B cell (primary cell): ENCODE measurements at regions not wholly inside any gene's neighbourhood (a gene's known extent, or its start where the extent isn't known, plus 50 kb on each side); places are given as distances from the start of the nearest gene placed in this dataset.
"Not testable (repeated sequence)": the region's sequence is repeated elsewhere in the genome, so short reads cannot be mapped to it uniquely, and the experiment has no call there.

Experiments used
- ATAC-seq: fragments of 200-7000 bp; cut with Tn5 transposase; one replicate; pipeline ENCODE4 v1.10.0; 2021; ENCODE audit warnings: low read depth, mild to moderate bottlenecking, moderate number of reproducible peaks, moderate library complexity
- CTCF ChIA-PET: fragments of 350-600 bp; sonication (Branson Sonifier 250); formaldehyde crosslinking; loops from one replicate; lab custom pipeline; 2021; ENCODE audit warnings: antibody characterized with exemption, inconsistent platforms; lab: Charles Lee
- POLR2A ChIA-PET: fragments of 350-600 bp; sonication (Branson Sonifier 250); formaldehyde crosslinking; loops from one replicate; lab custom pipeline; 2021; ENCODE audit warnings: antibody characterized with exemption; lab: Charles Lee
- DNase-seq: peaks from one replicate; pipeline ENCODE4 v3.0.0; 2013
- H2AFZ ChIP-seq: 2 replicates; pipeline ENCODE4 v1.6.1; 2012; ENCODE audit warnings: mild to moderate bottlenecking, low read depth, low read length; ENCODE audit not compliant: insufficient read depth, poor library complexity, severe bottlenecking
- H3K27ac ChIP-seq, 2 donors: 1 replicate in 1 of 2; 2 replicates in 1 of 2; pipeline ENCODE4 v1.5.1; 2012 to 2013; ENCODE audit warnings: low read length in 2 of 2, mild to moderate bottlenecking in 2 of 2, moderate library complexity in 1 of 2
- H3K27me3 ChIP-seq, 4 experiments: fragments of 200-600 bp in 1 of 4; sonication (generic) in 1 of 4; replicated peaks in 1 of 4; 1 replicate in 2 of 4; 2 replicates in 2 of 4; pipeline versions ENCODE4 v1.6.1 to v1.7.0; 2013 to 2016; ENCODE audit warnings: low read length in 3 of 4, mild to moderate bottlenecking in 2 of 4, mixed read lengths in 1 of 4, moderate library complexity in 1 of 4; ENCODE audit not compliant: insufficient read depth in 4 of 4, control insufficient read depth in 3 of 4; ENCODE audit errors: control extremely low read depth in 1 of 4
- H3K36me3 ChIP-seq, 2 experiments: replicated peaks in 1 of 2; 1 replicate in 1 of 2; 2 replicates in 1 of 2; pipeline versions ENCODE4 v1.6.1 to v1.7.1; 2013; ENCODE audit warnings: low read length in 1 of 2; ENCODE audit not compliant: insufficient read depth in 2 of 2, control insufficient read depth in 1 of 2; ENCODE audit errors: control extremely low read depth in 1 of 2, extremely low read depth in 1 of 2
- H3K4me1 ChIP-seq, 2 donors: fragments of 200-600 bp in 1 of 2; sonication (generic) in 1 of 2; 1 replicate in 1 of 2; 2 replicates in 1 of 2; pipeline versions ENCODE4 v1.5.1 to v1.6.1; 2013 to 2017; ENCODE audit warnings: low read length in 2 of 2; ENCODE audit not compliant: control insufficient read depth in 2 of 2, insufficient read depth in 2 of 2
- H3K4me2 ChIP-seq: replicated peaks from 2 replicates; pipeline ENCODE3; 2012; ENCODE audit warnings: mild to moderate bottlenecking, low read depth, low read length; ENCODE audit not compliant: poor library complexity, severe bottlenecking
- H3K4me3 ChIP-seq, 5 experiments: fragments of 200-600 bp in 1 of 5; sonication (generic) in 1 of 5; 1 replicate in 3 of 5; 2 replicates in 2 of 5; pipeline versions ENCODE4 v1.5.1 to v1.7.0; 2011 to 2016; ENCODE audit warnings: low read length in 4 of 5, mild to moderate bottlenecking in 4 of 5, low read depth in 2 of 5, control low read depth in 1 of 5, moderate library complexity in 1 of 5; ENCODE audit not compliant: insufficient read depth in 1 of 5; ENCODE audit errors: control extremely low read depth in 1 of 5, extremely low read depth in 1 of 5
- H3K79me2 ChIP-seq: fragments of 200-600 bp; sonication (generic); one replicate; pipeline ENCODE4 v1.6.0; 2016; ENCODE audit warnings: low read length; ENCODE audit not compliant: control insufficient read depth, insufficient read depth
- H3K9ac ChIP-seq: fragments of 200-600 bp; sonication (generic); 2 replicates; pipeline ENCODE4 v1.6.1; 2017; ENCODE audit warnings: mild to moderate bottlenecking, low read length, moderate library complexity
- H3K9me3 ChIP-seq, 3 donors: one replicate each; pipeline versions ENCODE4 v1.6.1 to v1.7.1; 2013; ENCODE audit warnings: low read length in 2 of 3; ENCODE audit not compliant: control insufficient read depth in 2 of 3, insufficient read depth in 1 of 3; ENCODE audit errors: control extremely low read depth in 1 of 3
- H4K20me1 ChIP-seq: 2 replicates; pipeline ENCODE4 v1.6.0; 2012; ENCODE audit warnings: mild to moderate bottlenecking, low read length; ENCODE audit not compliant: insufficient read depth, control insufficient read depth, poor library complexity, severe bottlenecking
- H3K27ac Mint-ChIP-seq: one replicate; pipeline ENCODE4 v1.8.0; 2021; ENCODE audit warnings: mixed read lengths
- H3K27me3 Mint-ChIP-seq: one replicate; pipeline ENCODE4 v1.8.0; 2021; ENCODE audit warnings: mixed read lengths
- H3K4me1 Mint-ChIP-seq: one replicate; pipeline ENCODE4 v1.8.0; 2021; ENCODE audit warnings: mixed read lengths
- H3K4me3 Mint-ChIP-seq: one replicate; pipeline ENCODE4 v1.8.0; 2021; ENCODE audit warnings: mixed read lengths
- H3K9me3 Mint-ChIP-seq: one replicate; pipeline ENCODE4 v1.8.0; 2022; ENCODE audit warnings: mixed read lengths; ENCODE audit not compliant: insufficient read depth
- EZH2 ChIP-seq: IDR thresholded peaks from 2 replicates; pipeline ENCODE4 v1.6.1; 2012; ENCODE audit warnings: borderline replicate concordance, low read depth, mild to moderate bottlenecking, moderate library complexity, low read length; ENCODE audit not compliant: insufficient read depth, poor library complexity, severe bottlenecking
- WGBS: methylation state at CpG from one replicate; pipeline ENCODE4 v1.1.5; 2013; ENCODE audit warnings: missing lambda C conversion rate; ENCODE audit not compliant: insufficient coverage; 5-methylcytosine and 5-hydroxymethylcytosine counted together
- intact Hi-C: fragments of 100-400 bp; cut with micrococcal nuclease; formaldehyde crosslinking; loops from one replicate; pipeline ENCODE4 v1.10.0; 2022
- TF ChIP-seq, protein P1 (sequence below): fragments of 200-600 bp; IDR thresholded peaks from one replicate; pipeline ENCODE4 v1.8.0; 2022; ENCODE audit warnings: antibody characterized with exemption, mild to moderate bottlenecking

GRCh38 chr2:5618271-5618670 lies 73.9 kb upstream of the SOX11 start:
- no peak for TF ChIP-seq EZH2
- TF ChIP-seq, protein P1, sequence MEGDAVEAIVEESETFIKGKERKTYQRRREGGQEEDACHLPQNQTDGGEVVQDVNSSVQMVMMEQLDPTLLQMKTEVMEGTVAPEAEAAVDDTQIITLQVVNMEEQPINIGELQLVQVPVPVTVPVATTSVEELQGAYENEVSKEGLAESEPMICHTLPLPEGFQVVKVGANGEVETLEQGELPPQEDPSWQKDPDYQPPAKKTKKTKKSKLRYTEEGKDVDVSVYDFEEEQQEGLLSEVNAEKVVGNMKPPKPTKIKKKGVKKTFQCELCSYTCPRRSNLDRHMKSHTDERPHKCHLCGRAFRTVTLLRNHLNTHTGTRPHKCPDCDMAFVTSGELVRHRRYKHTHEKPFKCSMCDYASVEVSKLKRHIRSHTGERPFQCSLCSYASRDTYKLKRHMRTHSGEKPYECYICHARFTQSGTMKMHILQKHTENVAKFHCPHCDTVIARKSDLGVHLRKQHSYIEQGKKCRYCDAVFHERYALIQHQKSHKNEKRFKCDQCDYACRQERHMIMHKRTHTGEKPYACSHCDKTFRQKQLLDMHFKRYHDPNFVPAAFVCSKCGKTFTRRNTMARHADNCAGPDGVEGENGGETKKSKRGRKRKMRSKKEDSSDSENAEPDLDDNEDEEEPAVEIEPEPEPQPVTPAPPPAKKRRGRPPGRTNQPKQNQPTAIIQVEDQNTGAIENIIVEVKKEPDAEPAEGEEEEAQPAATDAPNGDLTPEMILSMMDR: no peak
- H2AFZ ChIP-seq: no peak overlapping the region
- no peak overlapping the region for H3K27ac Mint-ChIP-seq
- no peak overlapping the region for H3K4me2 ChIP-seq
- no peak overlapping the region for H3K4me3 ChIP-seq
- H3K79me2 ChIP-seq: no peaks in the 10 kb centered on the region
- intact Hi-C loops: no loop called here
- POLR2A ChIA-PET: no interaction called here
- DNase-seq (no peak), ATAC-seq (no peak)
- H3K9me3 ChIP-seq: peaks cover 0 to 5% (median 0%) of the 10 kb centered on the region in 3 donors
- CTCF ChIA-PET: no interaction called here
- no peaks in the 10 kb centered on the region for H3K36me3 ChIP-seq
- no peaks in the 10 kb centered on the region for H3K9me3 Mint-ChIP-seq
- no peaks in the 10 kb centered on the region for H4K20me1 ChIP-seq
- no CpG with 5 or more reads among the region's 4 CpGs for WGBS
- H3K27me3 Mint-ChIP-seq: no peaks in the 10 kb centered on the region
- H3K4me3 Mint-ChIP-seq: no peak overlapping the region
- no peaks in the 10 kb centered on the region for H3K27me3 ChIP-seq
- H3K9ac ChIP-seq: no peak overlapping the region
- no peaks in the 10 kb centered on the region for H3K4me1 ChIP-seq
- no peak overlapping the region for H3K27ac ChIP-seq
- H3K4me1 Mint-ChIP-seq: no peaks in the 10 kb centered on the region

DNA sequence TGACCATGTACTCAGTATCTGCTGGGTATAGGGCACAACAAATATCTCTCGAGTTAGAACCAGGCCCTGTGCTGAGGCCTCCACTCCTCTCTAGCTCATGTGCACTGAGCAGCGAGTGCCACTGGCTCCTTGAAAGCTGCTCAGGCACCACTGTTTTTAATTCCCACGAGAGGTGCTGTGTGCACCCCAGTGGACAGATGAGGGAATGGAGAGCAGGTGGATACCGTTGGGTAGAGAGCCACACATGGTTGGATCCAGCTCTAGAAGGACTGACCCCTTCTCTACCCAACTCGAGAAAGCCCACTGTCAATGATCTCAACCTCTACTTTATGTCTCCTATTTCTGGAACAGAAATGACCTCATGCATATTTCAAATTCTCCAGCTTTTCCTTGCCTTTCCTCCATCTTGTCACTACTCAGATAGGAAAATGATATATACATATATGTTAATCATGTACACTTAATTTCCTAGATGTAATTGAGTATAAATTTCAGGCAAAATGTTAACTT lies 66.6 kb upstream of the SOX11 start:
- POLR2A ChIA-PET, H3K9ac ChIP-seq, ATAC-seq, H3K9me3 Mint-ChIP-seq, H3K79me2 ChIP-seq, H3K4me1 Mint-ChIP-seq, H3K4me2 ChIP-seq, CTCF ChIA-PET, H4K20me1 ChIP-seq, H3K27me3 Mint-ChIP-seq, H3K27ac Mint-ChIP-seq, H2AFZ ChIP-seq, H3K36me3 ChIP-seq, H3K27me3 ChIP-seq, H3K4me1 ChIP-seq, H3K9me3 ChIP-seq, H3K4me3 Mint-ChIP-seq, H3K27ac ChIP-seq, intact Hi-C loops, DNase-seq, H3K4me3 ChIP-seq: not testable (repeated sequence)
- WGBS: 100% methylated on average over 1 of the region's 5 CpGs

DNA sequence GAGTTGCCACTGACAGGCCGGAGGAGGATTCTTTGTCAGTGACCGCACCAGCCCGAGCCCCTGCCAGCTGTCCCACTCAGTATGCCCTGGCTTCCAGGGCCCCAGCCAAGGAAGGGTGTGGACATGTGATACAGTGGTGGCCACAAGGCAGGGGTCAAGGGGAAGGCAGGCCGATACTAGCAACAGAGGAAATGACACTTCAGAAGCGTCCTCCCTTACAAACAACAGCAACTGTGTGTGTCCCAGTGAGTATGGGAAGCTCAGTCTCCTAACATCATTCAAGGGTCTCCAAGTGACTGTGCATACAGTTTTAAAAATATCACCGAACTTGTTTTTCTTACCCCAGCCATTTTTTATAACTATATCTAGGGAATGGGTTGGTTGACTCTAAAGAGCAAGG lies 63.7 kb upstream of the SOX11 start:
- H3K36me3 ChIP-seq, CTCF ChIA-PET, H3K79me2 ChIP-seq, H3K4me2 ChIP-seq, H3K9ac ChIP-seq, POLR2A ChIA-PET, H3K4me1 Mint-ChIP-seq, ATAC-seq, H3K4me3 ChIP-seq, intact Hi-C loops, H3K27ac ChIP-seq, H4K20me1 ChIP-seq, H3K4me1 ChIP-seq, H3K27me3 ChIP-seq, H2AFZ ChIP-seq, H3K9me3 ChIP-seq, H3K27me3 Mint-ChIP-seq, H3K4me3 Mint-ChIP-seq, DNase-seq, H3K27ac Mint-ChIP-seq, H3K9me3 Mint-ChIP-seq: not testable (repeated sequence)
- WGBS: no CpG with 5 or more reads among the region's 6 CpGs
